A549 (cell line): ENCODE measurements at regions not wholly inside any gene's neighbourhood (a gene's known extent, or its start where the extent isn't known, plus 50 kb on each side); places are given as distances from the start of the nearest gene placed in this dataset.

Experiments used
- MYC ChIP-seq: IDR thresholded peaks from 2 replicates; pipeline ENCODE4 v1.6.1; 2012; ENCODE audit warnings: mild to moderate bottlenecking, inconsistent platforms, low read length, improper control_type of control experiment, borderline replicate concordance
- NPAS2 ChIP-seq: fragments of 250-450 bp; sonication (Bioruptor Pico); IDR thresholded peaks from 2 replicates; pipeline ENCODE4 v1.8.0; 2022; ENCODE audit warnings: mild to moderate bottlenecking, moderate library complexity, borderline replicate concordance
- ZC3H11A ChIP-seq: fragments of 450-650 bp; IDR thresholded peaks from 2 replicates; pipeline ENCODE4 v1.6.1; 2014; ENCODE audit warnings: antibody characterized with exemption, mild to moderate bottlenecking
- TF ChIP-seq, protein P1 (sequence below): fragments of >200 bp; sonication (Bioruptor Twin); formaldehyde crosslinking; IDR thresholded peaks from 3 replicates; pipeline ENCODE4 v1.5.1; 2016

DNA sequence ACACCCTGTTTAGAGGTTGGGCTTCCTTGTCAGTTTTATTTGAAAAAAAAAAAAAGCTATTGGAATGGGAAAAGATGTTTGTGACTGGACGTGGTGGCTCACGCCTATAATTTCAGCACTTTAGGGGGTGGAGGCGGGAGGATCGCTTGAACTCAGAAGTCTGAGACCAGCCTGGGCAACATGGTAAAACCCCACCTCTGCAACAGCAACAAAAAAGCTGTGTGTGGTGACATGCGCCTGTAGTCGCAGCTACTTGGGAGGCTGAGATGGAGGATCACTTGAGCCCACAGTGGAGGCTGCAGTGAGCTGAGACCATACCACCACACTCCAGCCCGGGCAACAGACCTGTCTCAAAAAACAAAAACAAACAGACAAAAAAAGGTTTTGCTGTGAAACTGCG is 66.1 kb upstream of the SIAH1 start:
- TF ChIP-seq MYC, result no peak
- TF ChIP-seq ZC3H11A, result no peak
- TF ChIP-seq, protein P1, sequence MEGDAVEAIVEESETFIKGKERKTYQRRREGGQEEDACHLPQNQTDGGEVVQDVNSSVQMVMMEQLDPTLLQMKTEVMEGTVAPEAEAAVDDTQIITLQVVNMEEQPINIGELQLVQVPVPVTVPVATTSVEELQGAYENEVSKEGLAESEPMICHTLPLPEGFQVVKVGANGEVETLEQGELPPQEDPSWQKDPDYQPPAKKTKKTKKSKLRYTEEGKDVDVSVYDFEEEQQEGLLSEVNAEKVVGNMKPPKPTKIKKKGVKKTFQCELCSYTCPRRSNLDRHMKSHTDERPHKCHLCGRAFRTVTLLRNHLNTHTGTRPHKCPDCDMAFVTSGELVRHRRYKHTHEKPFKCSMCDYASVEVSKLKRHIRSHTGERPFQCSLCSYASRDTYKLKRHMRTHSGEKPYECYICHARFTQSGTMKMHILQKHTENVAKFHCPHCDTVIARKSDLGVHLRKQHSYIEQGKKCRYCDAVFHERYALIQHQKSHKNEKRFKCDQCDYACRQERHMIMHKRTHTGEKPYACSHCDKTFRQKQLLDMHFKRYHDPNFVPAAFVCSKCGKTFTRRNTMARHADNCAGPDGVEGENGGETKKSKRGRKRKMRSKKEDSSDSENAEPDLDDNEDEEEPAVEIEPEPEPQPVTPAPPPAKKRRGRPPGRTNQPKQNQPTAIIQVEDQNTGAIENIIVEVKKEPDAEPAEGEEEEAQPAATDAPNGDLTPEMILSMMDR, result no peak
- no peak for TF ChIP-seq NPAS2 (CRISPR knock-in tag)
